Osteoblast (primary cell): ENCODE measurements at regions not wholly inside any gene's neighbourhood (a gene's known extent, or its start where the extent isn't known, plus 50 kb on each side); places are given as distances from the start of the nearest gene placed in this dataset.

Experiments used
- DNase-seq: peaks from one replicate; pipeline ENCODE4 v3.0.0; 2011; ENCODE audit warnings: low spot score, mixed read lengths; ENCODE audit not compliant: insufficient read length; ENCODE audit errors: missing footprints
- H2AFZ ChIP-seq: 2 replicates; pipeline ENCODE4 v1.6.0; 2011; ENCODE audit warnings: mild to moderate bottlenecking, low read length
- H3K27ac ChIP-seq: 2 replicates; pipeline ENCODE4 v1.5.1; 2011; ENCODE audit warnings: mild to moderate bottlenecking, low read depth, low read length, moderate library complexity
- H3K27me3 ChIP-seq: 2 replicates; pipeline ENCODE4 v1.6.0; 2012; ENCODE audit warnings: mild to moderate bottlenecking, control low read depth, inconsistent platforms, low read length, moderate library complexity; ENCODE audit not compliant: insufficient read depth
- H3K36me3 ChIP-seq: 2 replicates; pipeline ENCODE4 v1.5.1; 2011; ENCODE audit warnings: mild to moderate bottlenecking, low read length, control low read depth, moderate library complexity; ENCODE audit not compliant: insufficient read depth
- H3K4me1 ChIP-seq: 2 replicates; pipeline ENCODE4 v1.5.1; 2011; ENCODE audit warnings: mild to moderate bottlenecking, low read length, control low read depth, moderate library complexity; ENCODE audit not compliant: insufficient read depth
- H3K4me2 ChIP-seq: 2 replicates; pipeline ENCODE4 v1.6.0; 2011; ENCODE audit warnings: mild to moderate bottlenecking, low read length; ENCODE audit not compliant: insufficient read depth
- H3K4me3 ChIP-seq: fragments of 200-600 bp; sonication (generic); 3 replicates; pipeline ENCODE4 v1.5.1; 2012; ENCODE audit warnings: mild to moderate bottlenecking, low read length, inconsistent platforms; ENCODE audit not compliant: insufficient read depth
- H3K79me2 ChIP-seq: 2 replicates; pipeline ENCODE4 v1.6.0; 2012; ENCODE audit warnings: mild to moderate bottlenecking, low read length, control low read depth, inconsistent platforms; ENCODE audit not compliant: insufficient read depth
- H3K9me3 ChIP-seq: 2 replicates; pipeline ENCODE4 v1.5.1; 2011; ENCODE audit warnings: low read depth, low read length, control low read depth
- H4K20me1 ChIP-seq: 2 replicates; pipeline ENCODE4 v1.6.0; 2012; ENCODE audit warnings: mild to moderate bottlenecking, low read length, control low read depth; ENCODE audit not compliant: insufficient read depth
- TF ChIP-seq, protein P1 (sequence below): IDR thresholded peaks from 2 replicates; pipeline ENCODE4 v1.5.1; 2011; ENCODE audit warnings: mild to moderate bottlenecking, low read depth, low read length, moderate library complexity; ENCODE audit errors: extremely low read depth

DNA sequence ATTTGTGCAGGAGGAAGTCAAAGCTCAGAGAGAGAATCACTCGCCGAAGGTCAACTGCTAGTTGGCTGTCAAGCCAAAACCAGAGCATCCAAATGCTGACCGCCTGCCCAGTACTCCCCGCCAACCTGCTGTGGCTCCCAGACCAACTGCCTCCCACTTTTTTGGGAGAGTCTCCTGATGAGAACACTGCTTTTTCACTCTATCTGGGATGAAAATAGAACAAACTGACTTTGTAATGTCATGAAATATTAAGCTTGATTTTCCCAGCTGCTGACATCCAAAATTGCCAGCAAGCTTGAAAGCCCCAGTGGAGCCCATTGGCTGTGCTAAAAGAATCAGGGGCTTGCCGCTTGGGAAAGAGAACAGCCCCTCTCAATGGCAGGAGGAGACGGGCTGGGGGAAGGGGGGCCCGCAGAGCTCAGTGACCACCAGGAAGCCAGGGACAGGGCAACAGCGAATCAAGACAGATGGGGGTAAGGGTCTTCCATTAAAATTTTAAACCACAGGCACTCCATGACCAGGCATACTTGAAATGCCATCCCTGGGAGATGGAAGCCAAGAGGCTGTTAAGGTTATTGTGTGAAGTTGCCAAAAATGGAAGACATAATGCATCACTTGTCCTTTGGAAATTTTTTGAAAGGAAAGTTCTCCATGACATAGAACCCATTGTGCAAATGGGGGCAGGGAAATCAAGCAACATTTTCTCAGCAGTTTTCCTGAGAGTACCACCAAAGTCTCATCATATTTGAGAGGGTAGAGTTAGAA is 125.7 kb upstream of the CDH5 start:
- no peaks in the 10 kb centered on the region for H3K79me2 ChIP-seq
- DNase-seq: no peak
- TF ChIP-seq, protein P1, sequence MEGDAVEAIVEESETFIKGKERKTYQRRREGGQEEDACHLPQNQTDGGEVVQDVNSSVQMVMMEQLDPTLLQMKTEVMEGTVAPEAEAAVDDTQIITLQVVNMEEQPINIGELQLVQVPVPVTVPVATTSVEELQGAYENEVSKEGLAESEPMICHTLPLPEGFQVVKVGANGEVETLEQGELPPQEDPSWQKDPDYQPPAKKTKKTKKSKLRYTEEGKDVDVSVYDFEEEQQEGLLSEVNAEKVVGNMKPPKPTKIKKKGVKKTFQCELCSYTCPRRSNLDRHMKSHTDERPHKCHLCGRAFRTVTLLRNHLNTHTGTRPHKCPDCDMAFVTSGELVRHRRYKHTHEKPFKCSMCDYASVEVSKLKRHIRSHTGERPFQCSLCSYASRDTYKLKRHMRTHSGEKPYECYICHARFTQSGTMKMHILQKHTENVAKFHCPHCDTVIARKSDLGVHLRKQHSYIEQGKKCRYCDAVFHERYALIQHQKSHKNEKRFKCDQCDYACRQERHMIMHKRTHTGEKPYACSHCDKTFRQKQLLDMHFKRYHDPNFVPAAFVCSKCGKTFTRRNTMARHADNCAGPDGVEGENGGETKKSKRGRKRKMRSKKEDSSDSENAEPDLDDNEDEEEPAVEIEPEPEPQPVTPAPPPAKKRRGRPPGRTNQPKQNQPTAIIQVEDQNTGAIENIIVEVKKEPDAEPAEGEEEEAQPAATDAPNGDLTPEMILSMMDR: no peak
- no peaks in the 10 kb centered on the region for H4K20me1 ChIP-seq
- H3K4me3 ChIP-seq: no peak overlapping the region
- no peak overlapping the region for H3K27ac ChIP-seq
- no peak overlapping the region for H3K4me2 ChIP-seq
- H2AFZ ChIP-seq: no peak overlapping the region
- no peaks in the 10 kb centered on the region for H3K36me3 ChIP-seq
- peaks cover 3% of the 10 kb centered on the region for H3K27me3 ChIP-seq
- H3K9me3 ChIP-seq: no peaks in the 10 kb centered on the region
- H3K4me1 ChIP-seq: no peaks in the 10 kb centered on the region

DNA sequence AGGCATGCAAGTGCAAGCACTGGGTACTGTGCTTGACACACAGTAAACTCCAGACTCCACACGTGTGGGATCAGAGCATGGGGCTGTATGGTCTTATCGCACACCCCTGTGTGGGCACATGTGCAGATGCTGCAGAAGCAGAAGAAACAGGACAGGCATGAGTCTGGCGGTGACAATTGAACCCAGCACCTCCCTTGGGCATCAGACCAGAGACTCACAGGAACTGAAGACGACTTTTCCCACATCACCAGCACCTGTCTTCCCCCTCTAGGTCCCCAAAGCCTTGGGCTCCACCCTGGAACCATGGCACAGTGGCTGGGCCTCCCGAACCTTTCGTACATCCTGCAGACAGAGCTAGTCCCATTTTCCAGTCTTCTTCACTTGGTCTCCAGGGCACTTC is 126.4 kb upstream of the CDH5 start:
- Histone ChIP-seq H3K27ac (no peak overlapping the region), H3K4me2 (no peak overlapping the region)
- TF ChIP-seq, protein P1: no peak

DNA sequence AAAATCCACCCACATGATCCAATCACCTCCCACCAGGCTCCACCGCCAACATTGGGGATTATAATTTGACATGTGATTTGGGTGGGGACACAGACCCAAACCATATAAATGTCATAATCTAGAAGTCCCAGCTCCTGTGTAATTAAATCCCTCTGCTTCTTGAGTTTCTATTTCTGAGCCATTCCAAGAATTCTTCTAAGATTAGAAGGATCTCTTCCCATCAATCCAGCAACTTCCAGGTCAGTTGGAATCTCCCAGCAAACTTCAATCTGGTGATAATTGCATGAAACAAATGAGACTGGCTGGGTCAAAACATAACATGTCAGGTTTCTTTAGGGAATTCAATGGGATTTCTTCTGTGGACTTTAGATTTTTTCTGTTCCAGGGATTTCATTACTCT is 127.8 kb upstream of the CDH5 start:
- TF ChIP-seq, protein P1: no peak
- H3K4me1 ChIP-seq: no peaks in the 10 kb centered on the region
- no peak overlapping the region for H2AFZ ChIP-seq
- H4K20me1 ChIP-seq: no peaks in the 10 kb centered on the region
- no peak overlapping the region for H3K27ac ChIP-seq
- H3K79me2 ChIP-seq: no peaks in the 10 kb centered on the region
- H3K36me3 ChIP-seq: no peaks in the 10 kb centered on the region
- H3K9me3 ChIP-seq: no peaks in the 10 kb centered on the region
- H3K27me3 ChIP-seq: peaks cover 14% of the 10 kb centered on the region
- H3K4me3 ChIP-seq: no peak overlapping the region
- no peak for DNase-seq
- no peak overlapping the region for H3K4me2 ChIP-seq

More for the DNA sequence above, 126.4 kb upstream of the CDH5 start:
- Histone ChIP-seq H3K79me2 (no peaks in the 10 kb centered on the region), H3K4me1 (no peaks in the 10 kb centered on the region), H3K27me3 (peaks cover 7% of the 10 kb centered on the region), H3K4me3 (no peak overlapping the region), H2AFZ (no peak overlapping the region), H3K36me3 (no peaks in the 10 kb centered on the region), H3K9me3 (no peaks in the 10 kb centered on the region), H4K20me1 (no peaks in the 10 kb centered on the region)
- no peak for DNase-seq

DNA sequence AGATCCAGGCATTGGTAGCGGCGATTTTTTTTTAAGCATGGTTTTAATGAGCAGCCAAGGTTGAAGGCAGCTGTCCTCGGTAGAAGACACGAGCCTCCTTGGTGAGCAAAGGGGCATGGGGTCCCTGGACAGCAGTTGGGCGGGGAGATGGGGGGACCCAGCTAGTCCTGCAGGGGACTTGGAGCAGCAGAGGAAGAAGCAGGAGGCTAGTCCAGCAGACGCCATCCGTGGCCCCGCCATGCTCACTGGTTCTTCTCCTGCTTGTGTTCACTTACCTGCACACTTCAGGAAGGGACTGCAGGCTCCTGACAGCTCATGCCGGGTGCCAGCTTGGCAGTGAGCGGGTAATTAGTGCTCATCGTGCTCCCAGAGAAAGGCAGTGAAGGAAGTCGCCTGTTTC is 130.2 kb upstream of the CDH5 start:
- Histone ChIP-seq H4K20me1 (no peaks in the 10 kb centered on the region), H3K4me3 (no peak overlapping the region), H3K79me2 (no peaks in the 10 kb centered on the region), H2AFZ (no peak overlapping the region), H3K27ac (no peak overlapping the region), H3K9me3 (no peaks in the 10 kb centered on the region), H3K4me1 (no peaks in the 10 kb centered on the region), H3K4me2 (no peak overlapping the region), H3K36me3 (no peaks in the 10 kb centered on the region), H3K27me3 (peaks cover 14% of the 10 kb centered on the region)
- TF ChIP-seq, protein P1: no peak
- no peak for DNase-seq
